Esophagus squamous epithelium (tissue), 4 donors: ENCODE measurements at regions not wholly inside any gene's neighbourhood (a gene's known extent, or its start where the extent isn't known, plus 50 kb on each side); places are given as distances from the start of the nearest gene placed in this dataset.

Experiments
- POLR2A ChIP-seq, 4 donors: fragments of 450-650 bp; IDR thresholded peaks; one replicate each; pipeline ENCODE4 v1.6.1; 2017; ENCODE audit warnings: antibody characterized with exemption in 4 of 4, mild to moderate bottlenecking in 4 of 4, moderate library complexity in 3 of 4
- TF ChIP-seq, protein P1 (sequence below), 6 experiments: fragments of 450-650 bp in 4 of 6; fragments of 200-600 bp in 2 of 6; sonication (generic) in 2 of 6; IDR thresholded peaks; one replicate each; pipeline ENCODE4 v1.5.1; 2016 to 2019; ENCODE audit warnings: antibody characterized with exemption in 6 of 6, mild to moderate bottlenecking in 4 of 6, moderate library complexity in 4 of 6

DNA sequence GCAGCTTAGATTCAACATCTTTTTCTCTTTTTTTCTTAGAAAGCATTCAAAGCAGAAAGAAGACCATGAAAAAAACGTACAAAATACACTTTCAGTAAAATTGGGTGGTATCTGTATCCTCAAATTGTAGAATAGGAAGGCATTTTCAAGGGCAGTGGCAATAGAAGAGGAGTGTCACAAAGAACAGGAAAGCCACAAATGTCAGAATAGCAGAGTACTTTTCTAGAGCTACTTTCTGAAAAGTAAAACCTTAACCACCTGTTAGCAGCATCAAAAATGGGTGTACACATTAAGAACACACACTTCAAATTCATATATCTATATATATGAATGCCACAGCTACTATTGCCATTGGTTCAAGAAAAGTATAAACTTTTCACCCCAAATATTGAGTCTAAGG lies 412.1 kb upstream of the DCN start:
- no peak for TF ChIP-seq POLR2A (IDR thresholded peaks at IDR 0.05)
- TF ChIP-seq, protein P1, sequence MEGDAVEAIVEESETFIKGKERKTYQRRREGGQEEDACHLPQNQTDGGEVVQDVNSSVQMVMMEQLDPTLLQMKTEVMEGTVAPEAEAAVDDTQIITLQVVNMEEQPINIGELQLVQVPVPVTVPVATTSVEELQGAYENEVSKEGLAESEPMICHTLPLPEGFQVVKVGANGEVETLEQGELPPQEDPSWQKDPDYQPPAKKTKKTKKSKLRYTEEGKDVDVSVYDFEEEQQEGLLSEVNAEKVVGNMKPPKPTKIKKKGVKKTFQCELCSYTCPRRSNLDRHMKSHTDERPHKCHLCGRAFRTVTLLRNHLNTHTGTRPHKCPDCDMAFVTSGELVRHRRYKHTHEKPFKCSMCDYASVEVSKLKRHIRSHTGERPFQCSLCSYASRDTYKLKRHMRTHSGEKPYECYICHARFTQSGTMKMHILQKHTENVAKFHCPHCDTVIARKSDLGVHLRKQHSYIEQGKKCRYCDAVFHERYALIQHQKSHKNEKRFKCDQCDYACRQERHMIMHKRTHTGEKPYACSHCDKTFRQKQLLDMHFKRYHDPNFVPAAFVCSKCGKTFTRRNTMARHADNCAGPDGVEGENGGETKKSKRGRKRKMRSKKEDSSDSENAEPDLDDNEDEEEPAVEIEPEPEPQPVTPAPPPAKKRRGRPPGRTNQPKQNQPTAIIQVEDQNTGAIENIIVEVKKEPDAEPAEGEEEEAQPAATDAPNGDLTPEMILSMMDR (IDR thresholded peaks at IDR 0.05), result no peak
